ENCODE measurements at regions not wholly inside any gene's neighbourhood (a gene's known extent, or its start where the extent isn't known, plus 50 kb on each side); places are given as distances from the start of the nearest gene placed in this dataset.

- no peak overlapping the region for H3K4me3 ChIP-seq (ENCODE audit: low read depth, low read length)
- TF ChIP-seq CTCF (IDR thresholded peaks at IDR 0.05; ENCODE audit: low read depth, low read length): no peak
Observed at GRCh38 chr11:134916421-134917213, 504.6 kb upstream of the B3GAT1 start.

- no peak for TF ChIP-seq CTCF (IDR thresholded peaks at IDR 0.05; ENCODE audit: low read depth, low read length)
- H3K4me3 ChIP-seq (ENCODE audit: low read depth, low read length): no peak overlapping the region
Observed at GRCh38 chr11:134915881-134916280, 503.8 kb upstream of the B3GAT1 start.

- no peak for TF ChIP-seq CTCF (IDR thresholded peaks at IDR 0.05; ENCODE audit: low read depth, low read length)
- no peak overlapping the region for H3K4me3 ChIP-seq (ENCODE audit: low read depth, low read length)
Observed at GRCh38 chr11:134915212-134915611, 503.2 kb upstream of the B3GAT1 start.

- H3K4me3 ChIP-seq (ENCODE audit: low read depth, low read length): no peak overlapping the region
- TF ChIP-seq CTCF (IDR thresholded peaks at IDR 0.05; ENCODE audit: low read depth, low read length): no peak
Observed at GRCh38 chr11:134913999-134914590, 502.1 kb upstream of the B3GAT1 start.

- H3K4me3 ChIP-seq (ENCODE audit: low read depth, low read length): no peak overlapping the region
- no peak for TF ChIP-seq CTCF (IDR thresholded peaks at IDR 0.05; ENCODE audit: low read depth, low read length)
Observed at GRCh38 chr11:134913391-134913790, 501.3 kb upstream of the B3GAT1 start.

GRCh38 chr11:134911514-134912180 lies 499.6 kb upstream of the B3GAT1 start:
- H3K4me3 ChIP-seq (ENCODE audit: low read depth, low read length): no peak overlapping the region
- no peak for TF ChIP-seq CTCF (IDR thresholded peaks at IDR 0.05; ENCODE audit: low read depth, low read length)

- no peak for TF ChIP-seq CTCF (IDR thresholded peaks at IDR 0.05; ENCODE audit: low read depth, low read length)
- no peak overlapping the region for H3K4me3 ChIP-seq (ENCODE audit: low read depth, low read length)
Observed at GRCh38 chr11:134908583-134908982, 496.5 kb upstream of the B3GAT1 start.
